Breast epithelium (tissue), 4 donors: ENCODE measurements at regions not wholly inside any gene's neighbourhood (a gene's known extent, or its start where the extent isn't known, plus 50 kb on each side); places are given as distances from the start of the nearest gene placed in this dataset.
"Not testable (repeated sequence)": the region's sequence is repeated elsewhere in the genome, so short reads cannot be mapped to it uniquely, and the experiment has no call there.

Experiments
- DNase-seq, 2 donors: peaks; one replicate each; pipeline ENCODE4 v3.0.0-alpha.2; 2019; ENCODE audit warnings: low spot score in 2 of 2
- H3K27ac ChIP-seq, 2 donors: fragments of 200-600 bp; sonication (generic) in 1 of 2; one replicate each; pipeline ENCODE4 v1.5.1; 2016 to 2019; ENCODE audit warnings: mild to moderate bottlenecking in 1 of 2
- H3K27me3 ChIP-seq, 2 donors: fragments of 200-600 bp; sonication (generic) in 1 of 2; one replicate each; pipeline versions ENCODE4 v1.5.1 to v1.6.0; 2017 to 2019; ENCODE audit warnings: control low read depth in 1 of 2, mild to moderate bottlenecking in 1 of 2
- H3K36me3 ChIP-seq: fragments of 200-600 bp; one replicate; pipeline ENCODE4 v1.5.1; 2019
- H3K4me1 ChIP-seq, 2 donors: fragments of 200-600 bp; sonication (generic); one replicate each; pipeline ENCODE4 v1.5.1; 2016 to 2019; ENCODE audit warnings: control low read depth in 1 of 2
- H3K4me3 ChIP-seq, 3 donors: fragments of 200-600 bp; sonication (generic); 1 replicate in 2 of 3; 2 replicates in 1 of 3; pipeline ENCODE4 v1.5.1; 2016 to 2019; ENCODE audit warnings: mild to moderate bottlenecking in 3 of 3, moderate library complexity in 2 of 3
- H3K9me3 ChIP-seq, 2 donors: fragments of 200-600 bp; sonication (generic) in 1 of 2; one replicate each; pipeline ENCODE4 v1.5.1; 2016 to 2019; ENCODE audit warnings: control low read depth in 1 of 2
- POLR2A ChIP-seq: fragments of 450-650 bp; IDR thresholded peaks from one replicate; pipeline ENCODE4 v1.6.1; 2016; ENCODE audit warnings: antibody characterized with exemption, mild to moderate bottlenecking, moderate library complexity
- POLR2AphosphoS5 ChIP-seq, 3 donors: sonication (generic); formaldehyde crosslinking; IDR thresholded peaks; one replicate each; pipeline ENCODE4 v1.6.1; 2017; ENCODE audit warnings: antibody characterized with exemption in 3 of 3
- intact Hi-C: fragments of 100-400 bp; cut with DNase I; formaldehyde crosslinking; loops from one replicate; pipeline ENCODE4 v1.15.1; 2023; ENCODE audit warnings: low total_unique reads
- TF ChIP-seq, protein P1 (sequence below), 3 donors: fragments of 450-650 bp; IDR thresholded peaks; one replicate each; pipeline ENCODE4 v1.5.1; 2016 to 2017; ENCODE audit warnings: antibody characterized with exemption in 3 of 3, mild to moderate bottlenecking in 3 of 3, moderate library complexity in 3 of 3

DNA sequence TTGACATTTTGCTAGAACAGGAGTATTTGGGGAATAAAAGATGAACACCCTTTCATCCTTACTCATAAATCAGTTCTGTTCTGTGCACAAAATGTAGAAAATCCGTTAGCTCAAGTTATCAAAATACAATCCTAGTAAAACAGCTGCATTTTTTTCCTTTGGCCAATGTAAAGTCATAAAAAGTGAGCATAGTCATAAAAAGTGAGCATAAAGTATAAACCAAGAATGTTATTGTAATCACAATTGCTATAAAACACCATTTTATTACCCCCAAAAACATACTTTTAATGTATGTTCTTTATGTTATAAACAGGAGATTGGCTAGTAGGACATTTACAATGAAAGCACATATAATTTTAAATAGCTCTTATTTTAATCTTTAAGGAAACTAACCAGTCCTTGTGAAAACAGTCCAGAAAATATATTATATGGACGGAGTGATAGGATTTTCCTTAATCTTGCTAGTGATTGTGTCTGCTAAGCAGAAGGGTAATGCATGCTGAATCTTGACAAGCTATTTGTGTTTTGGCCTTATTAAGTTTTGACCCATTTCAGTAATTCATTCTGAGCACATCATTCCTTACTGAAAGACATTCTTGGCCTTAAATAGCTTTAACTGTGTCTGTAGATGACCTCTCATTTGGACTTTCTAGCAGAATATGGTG, 891.8 kb downstream of the DSC3 start:
- no peaks in the 10 kb centered on the region for H3K4me1 ChIP-seq
- no peaks in the 10 kb centered on the region for H3K27me3 ChIP-seq
- no peak overlapping the region for H3K4me3 ChIP-seq
- no peak overlapping the region for H3K27ac ChIP-seq
- TF ChIP-seq, protein P1, sequence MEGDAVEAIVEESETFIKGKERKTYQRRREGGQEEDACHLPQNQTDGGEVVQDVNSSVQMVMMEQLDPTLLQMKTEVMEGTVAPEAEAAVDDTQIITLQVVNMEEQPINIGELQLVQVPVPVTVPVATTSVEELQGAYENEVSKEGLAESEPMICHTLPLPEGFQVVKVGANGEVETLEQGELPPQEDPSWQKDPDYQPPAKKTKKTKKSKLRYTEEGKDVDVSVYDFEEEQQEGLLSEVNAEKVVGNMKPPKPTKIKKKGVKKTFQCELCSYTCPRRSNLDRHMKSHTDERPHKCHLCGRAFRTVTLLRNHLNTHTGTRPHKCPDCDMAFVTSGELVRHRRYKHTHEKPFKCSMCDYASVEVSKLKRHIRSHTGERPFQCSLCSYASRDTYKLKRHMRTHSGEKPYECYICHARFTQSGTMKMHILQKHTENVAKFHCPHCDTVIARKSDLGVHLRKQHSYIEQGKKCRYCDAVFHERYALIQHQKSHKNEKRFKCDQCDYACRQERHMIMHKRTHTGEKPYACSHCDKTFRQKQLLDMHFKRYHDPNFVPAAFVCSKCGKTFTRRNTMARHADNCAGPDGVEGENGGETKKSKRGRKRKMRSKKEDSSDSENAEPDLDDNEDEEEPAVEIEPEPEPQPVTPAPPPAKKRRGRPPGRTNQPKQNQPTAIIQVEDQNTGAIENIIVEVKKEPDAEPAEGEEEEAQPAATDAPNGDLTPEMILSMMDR (IDR thresholded peaks at IDR 0.05) = no peak
- TF ChIP-seq POLR2A (no peak), POLR2AphosphoS5 (IDR thresholded peaks at IDR 0.05) (no peak)
- no peaks in the 10 kb centered on the region for H3K9me3 ChIP-seq
- intact Hi-C loops = no loop called here
- H3K36me3 ChIP-seq = no peaks in the 10 kb centered on the region
- DNase-seq = no peak

DNA sequence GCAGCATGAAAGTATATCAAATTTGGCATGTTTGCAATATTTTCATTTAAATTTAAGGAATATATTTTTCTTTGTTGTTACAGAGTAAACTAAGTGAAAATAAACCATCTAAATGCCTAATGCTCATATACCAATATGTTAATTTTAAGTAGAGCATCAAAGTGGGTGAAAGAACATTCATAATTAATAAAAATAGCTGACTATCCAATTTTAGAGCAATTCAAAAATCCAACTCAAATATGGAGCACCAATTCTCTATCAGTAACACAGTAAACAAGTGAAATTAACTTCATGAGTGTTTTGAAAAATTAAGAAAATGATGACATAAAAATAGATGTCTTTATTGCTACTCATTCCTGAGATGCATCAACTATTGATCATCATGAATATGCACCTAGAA, 893.0 kb downstream of the DSC3 start:
- intact Hi-C loops = no loop called here
- TF ChIP-seq POLR2AphosphoS5 (IDR thresholded peaks at IDR 0.05) = no peak
- TF ChIP-seq, protein P1 (IDR thresholded peaks at IDR 0.05) = no peak
- TF ChIP-seq POLR2A = no peak
- Histone ChIP-seq H3K27me3 (no peaks in the 10 kb centered on the region), H3K4me3 (no peak overlapping the region), H3K36me3 (no peaks in the 10 kb centered on the region), H3K9me3 (no peaks in the 10 kb centered on the region), H3K4me1 (no peaks in the 10 kb centered on the region), H3K27ac (no peak overlapping the region)
- DNase-seq = no peak

DNA sequence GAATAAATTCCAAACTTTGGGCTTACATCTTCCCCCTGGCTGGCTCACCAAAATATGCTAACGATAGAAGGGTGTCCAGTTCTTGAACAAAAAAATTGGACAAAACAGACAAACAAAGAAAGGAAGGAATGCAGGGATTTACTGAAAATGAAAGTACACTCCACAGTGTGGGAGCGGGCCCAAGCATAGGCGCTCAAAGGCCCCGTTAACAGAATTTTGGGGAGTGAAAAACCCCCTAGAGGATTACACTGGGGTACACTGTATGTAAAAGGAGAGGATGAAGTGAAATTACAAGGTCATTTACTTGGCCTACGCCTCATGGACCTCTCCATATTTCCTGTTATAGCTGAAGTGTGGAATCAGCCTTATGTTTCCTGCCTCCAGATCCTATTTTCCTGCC, 899.7 kb downstream of the DSC3 start:
- no peak for TF ChIP-seq POLR2A
- TF ChIP-seq, protein P1 (IDR thresholded peaks at IDR 0.05) = no peak
- TF ChIP-seq POLR2AphosphoS5 (IDR thresholded peaks at IDR 0.05) = no peak
- no peak for DNase-seq
- no peaks in the 10 kb centered on the region for H3K4me1 ChIP-seq
- no peaks in the 10 kb centered on the region for H3K36me3 ChIP-seq
- H3K4me3 ChIP-seq = no peak overlapping the region
- intact Hi-C loops = no loop called here
- no peak overlapping the region for H3K27ac ChIP-seq
- peaks cover 0 to 4% of the 10 kb centered on the region in 2 donors for H3K9me3 ChIP-seq
- H3K27me3 ChIP-seq = no peaks in the 10 kb centered on the region

DNA sequence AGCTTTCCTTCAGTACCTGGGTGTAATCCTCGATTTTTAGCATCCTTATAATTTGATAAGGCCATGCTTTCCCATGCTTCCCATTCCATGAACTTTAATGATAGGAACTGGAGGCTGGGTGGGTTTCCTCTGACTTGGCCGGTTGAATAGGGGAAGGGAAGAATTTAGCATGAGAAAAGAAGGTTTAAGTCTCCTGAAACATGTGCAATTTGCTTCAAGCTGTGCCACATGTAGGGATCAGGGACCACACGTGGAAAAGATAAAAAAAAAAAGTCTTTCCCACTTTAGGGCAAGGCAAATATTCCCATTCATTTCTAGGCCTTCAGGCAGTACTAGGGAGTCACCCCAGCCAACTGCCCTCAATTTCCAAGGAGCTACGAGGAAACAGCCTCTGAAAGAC, 900.3 kb downstream of the DSC3 start:
- H3K36me3 ChIP-seq = no peaks in the 10 kb centered on the region

DNA sequence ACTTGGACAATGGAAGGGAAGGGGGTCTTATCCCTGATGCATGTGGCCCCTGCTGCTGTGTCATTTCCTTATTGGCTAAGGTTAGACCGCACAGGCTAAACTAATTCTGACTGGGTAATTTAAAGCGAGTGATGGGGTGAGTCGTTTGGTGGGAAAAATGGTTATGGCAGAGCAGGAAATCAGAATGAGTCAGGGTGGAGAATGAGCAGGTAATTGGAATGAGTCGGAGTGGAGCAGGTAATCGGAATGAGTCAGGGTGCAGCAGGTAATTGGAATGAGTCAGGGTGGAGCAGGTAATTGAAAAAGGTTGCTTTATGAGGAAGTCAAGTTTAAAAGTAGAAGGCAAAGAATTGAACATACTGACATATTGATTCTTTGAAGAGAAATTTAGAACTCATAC, 901.0 kb downstream of the DSC3 start:
- H3K4me1 ChIP-seq, H3K27ac ChIP-seq, intact Hi-C loops, H3K9me3 ChIP-seq, DNase-seq, H3K27me3 ChIP-seq, H3K36me3 ChIP-seq, H3K4me3 ChIP-seq: not testable (repeated sequence)

More for the DNA sequence above, 900.3 kb downstream of the DSC3 start:
- Histone ChIP-seq H3K4me1 (no peaks in the 10 kb centered on the region), H3K9me3 (peaks cover 0 to 4% of the 10 kb centered on the region in 2 donors), H3K4me3 (no peak overlapping the region), H3K27ac (no peak overlapping the region), H3K27me3 (no peaks in the 10 kb centered on the region)
- TF ChIP-seq, protein P1 (IDR thresholded peaks at IDR 0.05) = no peak
- TF ChIP-seq POLR2A = no peak
- TF ChIP-seq POLR2AphosphoS5 (IDR thresholded peaks at IDR 0.05) = no peak
- no peak for DNase-seq
- intact Hi-C loops = no loop called here
